ENCODE measurements at regions not wholly inside any gene's neighbourhood (a gene's known extent, or its start where the extent isn't known, plus 50 kb on each side); places are given as distances from the start of the nearest gene placed in this dataset.
"Not testable (repeated sequence)": the region's sequence is repeated elsewhere in the genome, so short reads cannot be mapped to it uniquely, and the experiment has no call there.

GRCh38 chr16:17970816-17971331 lies 365.7 kb downstream of the NPIPA8 start:
- H3K9me3 ChIP-seq (ENCODE audit: control insufficient read depth in 2 of 2, low read length in 2 of 2), result no peaks in the 10 kb centered on the region
- H3K27me3 ChIP-seq (ENCODE audit: control insufficient read depth in 2 of 2, insufficient read depth in 2 of 2, low read length in 2 of 2), result peaks cover 0 to 4% of the 10 kb centered on the region in 2 donors
- no peaks in the 10 kb centered on the region for H3K36me3 ChIP-seq (ENCODE audit: control insufficient read depth in 2 of 2, insufficient read depth in 2 of 2, low read length in 2 of 2)
- H3K4me1 ChIP-seq (ENCODE audit: control insufficient read depth in 2 of 2, insufficient read depth in 2 of 2, low read length in 2 of 2), result no peaks in the 10 kb centered on the region
- H3K9ac ChIP-seq (ENCODE audit: low read depth in 1 of 2, low read length in 2 of 2), result no peak overlapping the region
- no peak overlapping the region for H3K27ac ChIP-seq (ENCODE audit: low read depth in 2 of 2, low read length in 2 of 2)
- H3K4me3 ChIP-seq (ENCODE audit: low read length in 2 of 2), result no peak overlapping the region

DNA sequence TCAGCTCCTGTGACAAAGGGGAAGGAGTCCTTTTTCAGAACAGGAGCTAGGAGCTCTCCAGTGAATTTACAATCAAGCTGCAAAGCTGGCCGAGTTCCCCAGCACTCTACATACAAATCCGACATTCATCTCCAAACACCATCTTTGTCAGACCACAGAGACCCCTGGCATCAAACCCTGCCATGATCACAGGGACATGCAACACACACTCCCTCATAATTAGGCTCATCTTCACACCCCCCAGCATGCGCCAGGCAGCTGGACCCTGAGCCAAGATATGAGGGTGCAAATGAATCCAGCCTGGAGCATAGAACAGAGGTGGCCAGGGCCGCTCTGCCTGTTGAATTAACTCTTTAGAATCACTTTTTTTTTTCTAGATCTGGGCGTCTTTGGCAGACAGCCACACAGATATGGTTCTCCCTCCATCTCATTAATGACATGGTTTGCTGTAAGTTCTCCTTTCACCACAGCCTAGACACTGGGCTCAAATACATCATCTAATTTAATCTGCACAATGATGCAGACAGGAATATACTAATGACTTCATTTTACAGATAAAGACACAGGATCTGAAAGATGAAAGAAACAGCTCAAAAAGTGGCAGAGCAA lies 366.3 kb downstream of the NPIPA8 start:
- Histone ChIP-seq H3K27me3 (ENCODE audit: control insufficient read depth in 2 of 2, insufficient read depth in 2 of 2, low read length in 2 of 2) (peaks cover 0 to 4% of the 10 kb centered on the region in 2 donors), H3K4me1 (ENCODE audit: control insufficient read depth in 2 of 2, insufficient read depth in 2 of 2, low read length in 2 of 2) (no peaks in the 10 kb centered on the region), H3K4me3 (ENCODE audit: low read length in 2 of 2) (no peak overlapping the region), H3K9me3 (ENCODE audit: control insufficient read depth in 2 of 2, low read length in 2 of 2) (no peaks in the 10 kb centered on the region), H3K9ac (ENCODE audit: low read depth in 1 of 2, low read length in 2 of 2) (no peak overlapping the region), H3K36me3 (ENCODE audit: control insufficient read depth in 2 of 2, insufficient read depth in 2 of 2, low read length in 2 of 2) (no peaks in the 10 kb centered on the region), H3K27ac (ENCODE audit: low read depth in 2 of 2, low read length in 2 of 2) (no peak overlapping the region)

DNA sequence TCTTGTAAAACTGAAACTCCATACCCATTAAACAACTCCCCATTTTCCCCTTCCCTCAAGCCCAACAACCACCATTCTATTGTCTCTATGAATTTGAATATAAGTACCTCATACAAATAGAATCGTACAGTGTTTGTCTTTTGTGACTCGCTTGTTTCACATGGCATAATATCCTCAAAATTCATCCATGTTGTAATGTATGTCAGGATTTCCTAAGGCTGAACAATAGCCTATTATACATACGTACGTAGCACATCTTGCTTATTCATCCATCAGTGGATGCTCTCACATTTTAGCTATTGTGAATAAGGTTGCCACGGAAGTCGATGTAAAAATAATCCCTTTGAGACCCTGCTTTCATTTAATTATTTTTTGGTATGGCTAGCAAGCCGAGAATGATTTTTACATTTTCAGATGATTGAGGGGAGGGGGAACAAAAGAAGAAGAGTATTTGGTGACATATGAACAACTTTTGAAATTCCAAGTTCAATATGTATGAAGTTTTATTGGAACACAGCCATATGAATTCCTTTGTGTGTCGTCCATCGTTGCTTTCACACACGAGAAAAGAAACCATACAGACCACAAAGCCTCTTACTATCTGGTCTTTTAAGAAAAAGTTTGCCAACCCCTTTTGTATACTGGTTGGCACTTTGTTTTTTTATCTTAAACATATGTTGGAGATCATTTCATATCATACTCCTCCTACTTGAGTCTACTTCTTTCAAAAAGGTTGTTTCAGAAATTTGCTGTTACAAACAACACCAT lies 371.2 kb downstream of the NPIPA8 start:
- Histone ChIP-seq H3K9me3 (ENCODE audit: control insufficient read depth in 2 of 2, low read length in 2 of 2) (no peaks in the 10 kb centered on the region), H3K27ac (ENCODE audit: low read depth in 2 of 2, low read length in 2 of 2) (no peak overlapping the region), H3K36me3 (ENCODE audit: control insufficient read depth in 2 of 2, insufficient read depth in 2 of 2, low read length in 2 of 2) (no peaks in the 10 kb centered on the region), H3K27me3 (ENCODE audit: control insufficient read depth in 2 of 2, insufficient read depth in 2 of 2, low read length in 2 of 2) (no peaks in the 10 kb centered on the region), H3K4me1 (ENCODE audit: control insufficient read depth in 2 of 2, insufficient read depth in 2 of 2, low read length in 2 of 2) (no peaks in the 10 kb centered on the region), H3K4me3 (ENCODE audit: low read length in 2 of 2) (no peak overlapping the region), H3K9ac (ENCODE audit: low read depth in 1 of 2, low read length in 2 of 2) (no peak overlapping the region)

DNA sequence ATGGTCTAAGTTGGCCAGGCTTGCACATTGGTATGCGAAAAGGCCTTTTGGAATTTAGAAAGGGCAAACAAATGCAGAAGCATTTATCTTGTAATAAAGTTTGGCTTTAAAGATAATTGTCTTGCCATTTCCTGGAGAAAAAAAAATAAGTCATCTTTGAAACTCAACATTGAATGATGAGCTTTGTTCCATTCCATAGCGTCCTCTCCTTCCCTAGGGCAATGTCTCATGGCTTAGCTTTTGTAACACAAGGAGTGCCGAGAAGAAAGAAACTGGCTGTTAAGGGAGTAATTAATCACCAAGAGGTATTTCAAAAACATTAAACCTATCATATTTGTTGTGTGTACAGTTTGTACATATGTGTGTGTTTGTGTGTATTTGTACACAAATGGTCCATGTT lies 372.3 kb downstream of the NPIPA8 start:
- Histone ChIP-seq H3K36me3 (ENCODE audit: control insufficient read depth in 2 of 2, insufficient read depth in 2 of 2, low read length in 2 of 2) (no peaks in the 10 kb centered on the region), H3K27ac (ENCODE audit: low read depth in 2 of 2, low read length in 2 of 2) (no peak overlapping the region), H3K4me1 (ENCODE audit: control insufficient read depth in 2 of 2, insufficient read depth in 2 of 2, low read length in 2 of 2) (no peaks in the 10 kb centered on the region), H3K9ac (ENCODE audit: low read depth in 1 of 2, low read length in 2 of 2) (no peak overlapping the region), H3K27me3 (ENCODE audit: control insufficient read depth in 2 of 2, insufficient read depth in 2 of 2, low read length in 2 of 2) (no peaks in the 10 kb centered on the region), H3K4me3 (ENCODE audit: low read length in 2 of 2) (no peak overlapping the region), H3K9me3 (ENCODE audit: control insufficient read depth in 2 of 2, low read length in 2 of 2) (no peaks in the 10 kb centered on the region)

GRCh38 chr16:17963185-17963836 lies 373.2 kb downstream of the NPIPA8 start:
- Histone ChIP-seq H3K27me3 (ENCODE audit: control insufficient read depth in 2 of 2, insufficient read depth in 2 of 2, low read length in 2 of 2) (no peaks in the 10 kb centered on the region), H3K4me1 (ENCODE audit: control insufficient read depth in 2 of 2, insufficient read depth in 2 of 2, low read length in 2 of 2) (no peaks in the 10 kb centered on the region), H3K4me3 (ENCODE audit: low read length in 2 of 2) (no peak overlapping the region), H3K9ac (ENCODE audit: low read depth in 1 of 2, low read length in 2 of 2) (no peak overlapping the region), H3K36me3 (ENCODE audit: control insufficient read depth in 2 of 2, insufficient read depth in 2 of 2, low read length in 2 of 2) (no peaks in the 10 kb centered on the region), H3K9me3 (ENCODE audit: control insufficient read depth in 2 of 2, low read length in 2 of 2) (no peaks in the 10 kb centered on the region), H3K27ac (ENCODE audit: low read depth in 2 of 2, low read length in 2 of 2) (no peak overlapping the region)

DNA sequence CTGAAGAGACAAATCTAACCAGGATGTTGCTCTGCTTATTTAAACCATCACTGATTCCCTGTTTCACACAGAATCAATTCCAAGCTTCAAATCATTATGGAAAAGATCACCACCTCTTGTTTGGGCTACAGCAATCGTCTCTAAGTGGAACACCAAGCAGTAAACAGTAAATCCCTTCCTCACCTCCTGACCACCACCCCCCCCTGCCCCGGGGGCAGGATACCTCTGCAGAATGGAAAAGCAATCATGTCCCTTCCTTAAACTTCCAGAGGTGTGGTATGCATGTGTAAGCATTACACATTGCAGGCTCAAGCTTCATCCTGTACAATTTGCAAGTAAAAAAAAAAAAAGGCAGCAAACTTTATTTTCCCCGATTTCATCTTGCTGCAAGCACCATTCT lies 373.8 kb downstream of the NPIPA8 start:
- H3K36me3 ChIP-seq (ENCODE audit: control insufficient read depth in 2 of 2, insufficient read depth in 2 of 2, low read length in 2 of 2), result no peaks in the 10 kb centered on the region
- H3K4me3 ChIP-seq (ENCODE audit: low read length in 2 of 2), result no peak overlapping the region
- H3K9me3 ChIP-seq (ENCODE audit: control insufficient read depth in 2 of 2, low read length in 2 of 2), result no peaks in the 10 kb centered on the region
- H3K27me3 ChIP-seq (ENCODE audit: control insufficient read depth in 2 of 2, insufficient read depth in 2 of 2, low read length in 2 of 2), result no peaks in the 10 kb centered on the region
- no peak overlapping the region for H3K27ac ChIP-seq (ENCODE audit: low read depth in 2 of 2, low read length in 2 of 2)
- H3K4me1 ChIP-seq (ENCODE audit: control insufficient read depth in 2 of 2, insufficient read depth in 2 of 2, low read length in 2 of 2), result no peaks in the 10 kb centered on the region
- H3K9ac ChIP-seq (ENCODE audit: low read depth in 1 of 2, low read length in 2 of 2), result no peak overlapping the region

GRCh38 chr16:17961822-17962221 lies 374.7 kb downstream of the NPIPA8 start:
- H3K27me3 ChIP-seq (ENCODE audit: control insufficient read depth in 2 of 2, insufficient read depth in 2 of 2, low read length in 2 of 2); H3K27ac ChIP-seq (ENCODE audit: low read depth in 2 of 2, low read length in 2 of 2); H3K4me3 ChIP-seq (ENCODE audit: low read length in 2 of 2); H3K9me3 ChIP-seq (ENCODE audit: control insufficient read depth in 2 of 2, low read length in 2 of 2); H3K36me3 ChIP-seq (ENCODE audit: control insufficient read depth in 2 of 2, insufficient read depth in 2 of 2, low read length in 2 of 2); H3K9ac ChIP-seq (ENCODE audit: low read depth in 1 of 2, low read length in 2 of 2); H3K4me1 ChIP-seq (ENCODE audit: control insufficient read depth in 2 of 2, insufficient read depth in 2 of 2, low read length in 2 of 2): not testable (repeated sequence)

GRCh38 chr16:17951378-17951777 lies 385.2 kb downstream of the NPIPA8 start:
- Histone ChIP-seq H3K9me3 (ENCODE audit: control insufficient read depth in 2 of 2, low read length in 2 of 2) (no peaks in the 10 kb centered on the region), H3K4me1 (ENCODE audit: control insufficient read depth in 2 of 2, insufficient read depth in 2 of 2, low read length in 2 of 2) (no peaks in the 10 kb centered on the region), H3K27ac (ENCODE audit: low read depth in 2 of 2, low read length in 2 of 2) (no peak overlapping the region), H3K36me3 (ENCODE audit: control insufficient read depth in 2 of 2, insufficient read depth in 2 of 2, low read length in 2 of 2) (no peaks in the 10 kb centered on the region), H3K27me3 (ENCODE audit: control insufficient read depth in 2 of 2, insufficient read depth in 2 of 2, low read length in 2 of 2) (no peaks in the 10 kb centered on the region), H3K4me3 (ENCODE audit: low read length in 2 of 2) (no peak overlapping the region), H3K9ac (ENCODE audit: low read depth in 1 of 2, low read length in 2 of 2) (no peak overlapping the region)

- Histone ChIP-seq H3K9me3 (ENCODE audit: control insufficient read depth in 2 of 2, low read length in 2 of 2) (no peaks in the 10 kb centered on the region), H3K4me1 (ENCODE audit: control insufficient read depth in 2 of 2, insufficient read depth in 2 of 2, low read length in 2 of 2) (no peaks in the 10 kb centered on the region), H3K9ac (ENCODE audit: low read depth in 1 of 2, low read length in 2 of 2) (no peak overlapping the region), H3K27me3 (ENCODE audit: control insufficient read depth in 2 of 2, insufficient read depth in 2 of 2, low read length in 2 of 2) (no peaks in the 10 kb centered on the region), H3K4me3 (ENCODE audit: low read length in 2 of 2) (no peak overlapping the region), H3K27ac (ENCODE audit: low read depth in 2 of 2, low read length in 2 of 2) (no peak overlapping the region), H3K36me3 (ENCODE audit: control insufficient read depth in 2 of 2, insufficient read depth in 2 of 2, low read length in 2 of 2) (no peaks in the 10 kb centered on the region)
Measured at GRCh38 chr16:17949982-17950250, 386.6 kb downstream of the NPIPA8 start.

- H3K9me3 ChIP-seq (ENCODE audit: control insufficient read depth in 2 of 2, low read length in 2 of 2), result no peaks in the 10 kb centered on the region
- no peak overlapping the region for H3K9ac ChIP-seq (ENCODE audit: low read depth in 1 of 2, low read length in 2 of 2)
- no peaks in the 10 kb centered on the region for H3K27me3 ChIP-seq (ENCODE audit: control insufficient read depth in 2 of 2, insufficient read depth in 2 of 2, low read length in 2 of 2)
- no peak overlapping the region for H3K4me3 ChIP-seq (ENCODE audit: low read length in 2 of 2)
- H3K36me3 ChIP-seq (ENCODE audit: control insufficient read depth in 2 of 2, insufficient read depth in 2 of 2, low read length in 2 of 2), result no peaks in the 10 kb centered on the region
- no peak overlapping the region for H3K27ac ChIP-seq (ENCODE audit: low read depth in 2 of 2, low read length in 2 of 2)
- H3K4me1 ChIP-seq (ENCODE audit: control insufficient read depth in 2 of 2, insufficient read depth in 2 of 2, low read length in 2 of 2), result no peaks in the 10 kb centered on the region
Measured at GRCh38 chr16:17949141-17949981, 387.2 kb downstream of the NPIPA8 start.
